IPS-15b (cell line): ENCODE measurements at regions not wholly inside any gene's neighbourhood (a gene's known extent, or its start where the extent isn't known, plus 50 kb on each side); places are given as distances from the start of the nearest gene placed in this dataset.

ENCODE experiments used
- H3K27me3 ChIP-seq: one replicate; pipeline ENCODE4 v1.6.1; 2013; ENCODE audit warnings: low read length; ENCODE audit not compliant: control insufficient read depth, insufficient read depth
- H3K36me3 ChIP-seq: one replicate; pipeline ENCODE4 v1.6.1; 2013; ENCODE audit warnings: low read length; ENCODE audit not compliant: control insufficient read depth, insufficient read depth
- H3K4me1 ChIP-seq: one replicate; pipeline ENCODE4 v1.6.1; 2013; ENCODE audit warnings: mild to moderate bottlenecking, low read length; ENCODE audit not compliant: control insufficient read depth, insufficient read depth
- H3K4me3 ChIP-seq: one replicate; pipeline ENCODE4 v1.5.1; 2013; ENCODE audit warnings: low read depth, low read length
- H3K9ac ChIP-seq: one replicate; pipeline ENCODE4 v1.6.1; 2013; ENCODE audit warnings: low read depth, mild to moderate bottlenecking, low read length
- H3K9me3 ChIP-seq: one replicate; pipeline ENCODE4 v1.6.1; 2013; ENCODE audit warnings: mild to moderate bottlenecking, low read length; ENCODE audit not compliant: control insufficient read depth, insufficient read depth

DNA sequence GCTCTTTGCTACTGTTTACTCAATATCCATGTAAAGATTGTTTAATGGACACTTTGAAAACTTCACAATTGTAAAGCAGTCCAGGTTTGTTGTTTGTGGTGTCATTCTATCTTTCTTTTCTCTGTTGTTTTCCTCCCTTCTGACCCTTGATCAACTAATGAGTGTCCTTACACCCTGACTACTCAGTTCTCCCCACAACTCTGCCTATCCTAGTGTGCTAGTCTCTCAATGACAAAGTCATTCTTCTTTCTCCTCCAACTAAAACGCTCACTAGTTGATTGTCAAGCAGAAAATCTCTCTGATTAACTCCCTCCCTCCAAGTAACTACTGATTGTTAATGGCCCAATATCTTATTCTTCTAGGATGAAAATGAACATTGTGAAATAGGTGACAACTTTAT is 148.5 kb upstream of the FBXO33 start:
- Histone ChIP-seq H3K36me3 (no peaks in the 10 kb centered on the region), H3K9me3 (no peaks in the 10 kb centered on the region), H3K4me3 (no peak overlapping the region), H3K9ac (no peak overlapping the region), H3K27me3 (no peaks in the 10 kb centered on the region), H3K4me1 (no peaks in the 10 kb centered on the region)

DNA sequence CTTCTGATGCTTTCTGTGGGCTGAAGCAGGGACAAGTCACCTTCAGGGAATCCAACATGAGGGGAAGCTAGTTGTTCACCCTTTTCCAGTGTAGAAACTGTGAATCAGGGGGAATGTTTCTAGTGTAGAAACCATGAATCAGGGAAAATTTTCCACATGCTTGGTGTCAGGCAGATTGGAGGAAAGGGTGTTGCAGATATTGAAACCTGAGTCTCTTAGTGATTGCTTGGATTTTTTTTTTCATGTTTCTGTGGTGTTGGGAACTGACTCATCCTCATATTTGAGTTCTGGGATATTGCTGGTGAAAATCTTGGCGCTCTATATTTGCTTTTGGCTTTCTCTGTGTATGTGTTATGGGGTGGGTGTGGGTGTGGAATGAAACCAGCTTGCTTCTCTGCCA is 144.5 kb upstream of the FBXO33 start:
- Histone ChIP-seq H3K9me3 (no peaks in the 10 kb centered on the region), H3K27me3 (no peaks in the 10 kb centered on the region), H3K4me1 (no peaks in the 10 kb centered on the region), H3K36me3 (no peaks in the 10 kb centered on the region), H3K9ac (no peak overlapping the region), H3K4me3 (no peak overlapping the region)

DNA sequence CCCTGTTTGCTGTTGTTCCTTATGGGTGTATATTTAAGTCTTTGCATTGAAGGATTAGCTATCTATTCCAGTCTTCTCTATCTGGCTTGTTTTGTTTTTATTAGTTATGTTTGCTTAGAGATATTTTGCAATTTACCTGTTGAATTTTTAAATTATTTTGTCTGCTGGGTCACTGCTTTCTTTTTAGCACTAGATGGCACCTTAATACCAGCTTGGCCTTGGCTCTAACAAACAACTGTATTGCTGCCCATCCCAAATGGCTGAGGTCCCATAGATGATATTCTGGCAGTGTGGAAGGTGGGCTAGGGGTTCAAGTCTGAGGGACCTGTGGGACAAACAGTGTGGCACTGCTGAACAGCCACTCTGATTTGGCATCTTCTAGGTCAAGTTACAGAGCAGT is 144.0 kb upstream of the FBXO33 start:
- H3K4me3 ChIP-seq = no peak overlapping the region
- no peaks in the 10 kb centered on the region for H3K4me1 ChIP-seq
- H3K9ac ChIP-seq = no peak overlapping the region
- no peaks in the 10 kb centered on the region for H3K36me3 ChIP-seq
- H3K27me3 ChIP-seq = no peaks in the 10 kb centered on the region
- H3K9me3 ChIP-seq = no peaks in the 10 kb centered on the region

DNA sequence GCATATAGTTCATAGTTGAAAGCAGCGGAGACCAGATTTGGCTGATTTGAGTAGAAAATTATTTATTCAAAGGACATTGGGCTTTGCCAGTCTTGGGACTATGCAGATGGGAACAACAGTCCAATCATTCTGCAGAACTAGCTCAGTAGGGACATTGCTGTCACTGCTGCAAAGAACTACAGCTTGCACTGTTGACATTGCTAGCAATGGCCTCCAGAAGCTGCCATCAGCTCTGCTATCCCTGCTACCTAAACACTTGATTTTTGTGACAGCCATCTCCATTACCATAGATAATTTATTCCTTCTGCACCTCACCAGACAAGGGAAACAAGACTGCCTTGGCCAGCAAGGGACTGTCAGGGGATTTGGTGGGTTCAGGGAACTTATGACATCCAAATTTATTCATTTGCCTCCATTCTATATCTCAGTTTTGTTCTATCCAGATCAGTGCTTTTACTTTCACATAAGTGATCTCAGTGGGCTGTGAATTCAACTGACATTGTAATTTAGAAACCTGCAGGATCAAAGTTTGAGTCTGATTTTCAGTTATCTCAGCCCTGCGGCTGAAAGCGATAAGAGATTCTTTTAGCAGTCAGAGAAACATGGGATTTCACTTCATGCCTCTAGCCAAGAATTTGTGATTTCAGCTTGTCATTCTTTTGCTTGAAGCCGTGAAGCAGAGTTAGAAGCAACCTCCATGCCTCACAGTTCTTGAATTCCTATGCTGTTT is 136.7 kb upstream of the FBXO33 start:
- H3K4me1 ChIP-seq = no peaks in the 10 kb centered on the region
- H3K9me3 ChIP-seq = no peaks in the 10 kb centered on the region
- no peak overlapping the region for H3K9ac ChIP-seq
- H3K36me3 ChIP-seq = no peaks in the 10 kb centered on the region
- H3K4me3 ChIP-seq = no peak overlapping the region
- no peaks in the 10 kb centered on the region for H3K27me3 ChIP-seq

DNA sequence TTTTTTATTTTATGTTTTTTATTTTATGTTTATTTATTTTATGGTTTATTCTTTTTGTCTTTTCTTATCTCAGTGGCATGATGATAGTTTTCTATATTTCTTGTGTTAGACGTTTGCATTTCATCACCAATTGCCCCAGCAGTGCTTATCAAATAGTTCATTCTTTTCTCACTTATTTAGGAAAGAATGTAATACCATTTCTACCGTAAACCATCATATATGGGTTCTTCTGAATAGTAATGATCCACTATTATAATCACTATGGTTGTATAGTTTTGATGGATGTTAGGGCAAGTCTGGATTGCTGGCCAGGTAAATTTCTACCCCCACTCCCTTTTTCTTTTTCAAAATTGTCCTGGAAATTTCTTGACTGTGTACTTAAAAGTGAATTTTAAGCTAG is 134.6 kb upstream of the FBXO33 start:
- no peaks in the 10 kb centered on the region for H3K27me3 ChIP-seq
- H3K9me3 ChIP-seq = no peaks in the 10 kb centered on the region
- no peak overlapping the region for H3K4me3 ChIP-seq
- no peak overlapping the region for H3K9ac ChIP-seq
- no peaks in the 10 kb centered on the region for H3K36me3 ChIP-seq
- no peaks in the 10 kb centered on the region for H3K4me1 ChIP-seq

DNA sequence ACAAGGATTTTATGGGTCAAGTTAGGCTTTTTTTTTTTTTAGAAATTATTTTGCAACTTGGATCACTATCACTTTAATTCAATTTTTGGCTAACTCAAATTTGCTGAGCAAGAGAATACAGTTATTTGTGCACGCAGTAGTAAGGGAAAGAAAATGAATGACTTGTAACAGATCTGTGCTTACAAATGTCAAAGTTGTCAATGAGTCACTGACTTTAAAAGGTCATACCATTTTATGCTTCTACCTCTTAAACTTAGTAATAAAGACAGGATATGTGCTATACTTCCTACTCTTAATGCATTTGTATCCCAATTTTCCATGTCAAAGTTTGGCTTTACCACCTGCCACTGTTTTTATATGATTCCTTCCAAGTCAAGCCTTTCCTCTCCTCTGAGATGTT is 131.1 kb upstream of the FBXO33 start:
- H3K4me3 ChIP-seq = no peak overlapping the region
- no peaks in the 10 kb centered on the region for H3K36me3 ChIP-seq
- H3K9me3 ChIP-seq = no peaks in the 10 kb centered on the region
- H3K4me1 ChIP-seq = no peaks in the 10 kb centered on the region
- H3K9ac ChIP-seq = no peak overlapping the region
- H3K27me3 ChIP-seq = no peaks in the 10 kb centered on the region

DNA sequence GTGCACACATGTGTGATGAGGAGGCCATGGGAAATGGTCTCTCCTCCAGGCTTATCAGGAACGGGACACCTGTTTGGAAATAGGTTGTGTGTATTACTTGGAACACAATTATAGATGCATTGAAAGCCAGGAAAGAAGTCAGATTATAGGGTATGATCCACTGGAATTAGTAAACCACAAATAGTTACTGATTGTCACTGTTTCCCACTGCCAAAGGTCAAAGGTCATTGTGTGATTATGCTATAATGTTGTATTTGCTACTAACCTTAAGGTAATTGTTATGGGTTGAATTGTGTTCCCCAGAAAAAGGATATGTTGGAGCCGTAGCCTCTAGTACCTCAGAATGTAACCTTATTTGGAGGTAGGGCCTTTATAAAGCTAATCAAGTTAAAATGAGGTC is 129.9 kb upstream of the FBXO33 start:
- Histone ChIP-seq H3K4me3 (no peak overlapping the region), H3K4me1 (no peaks in the 10 kb centered on the region), H3K27me3 (no peaks in the 10 kb centered on the region), H3K9me3 (no peaks in the 10 kb centered on the region), H3K36me3 (no peaks in the 10 kb centered on the region), H3K9ac (no peak overlapping the region)

DNA sequence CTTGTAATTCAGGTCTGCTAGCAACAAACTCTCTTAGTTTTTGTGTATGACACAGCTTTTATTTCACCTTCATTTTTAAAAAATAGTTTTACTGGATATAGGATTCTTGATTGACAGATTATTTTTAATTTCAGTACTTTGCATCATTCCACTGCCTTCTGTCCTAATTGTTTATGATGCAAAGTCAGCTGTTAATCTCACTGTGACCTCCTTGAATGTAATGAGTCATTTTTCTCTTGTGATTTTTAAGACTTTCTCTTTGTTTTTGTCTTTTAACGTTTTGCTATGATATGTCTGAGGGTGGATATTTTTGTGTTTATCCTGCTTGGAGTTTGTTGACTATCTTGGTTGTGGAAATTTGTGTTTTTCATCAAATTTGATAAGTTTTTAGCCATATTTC is 126.3 kb upstream of the FBXO33 start:
- H3K4me1 ChIP-seq = no peaks in the 10 kb centered on the region
- H3K9me3 ChIP-seq = no peaks in the 10 kb centered on the region
- no peaks in the 10 kb centered on the region for H3K27me3 ChIP-seq
- H3K4me3 ChIP-seq = no peak overlapping the region
- H3K9ac ChIP-seq = no peak overlapping the region
- no peaks in the 10 kb centered on the region for H3K36me3 ChIP-seq

DNA sequence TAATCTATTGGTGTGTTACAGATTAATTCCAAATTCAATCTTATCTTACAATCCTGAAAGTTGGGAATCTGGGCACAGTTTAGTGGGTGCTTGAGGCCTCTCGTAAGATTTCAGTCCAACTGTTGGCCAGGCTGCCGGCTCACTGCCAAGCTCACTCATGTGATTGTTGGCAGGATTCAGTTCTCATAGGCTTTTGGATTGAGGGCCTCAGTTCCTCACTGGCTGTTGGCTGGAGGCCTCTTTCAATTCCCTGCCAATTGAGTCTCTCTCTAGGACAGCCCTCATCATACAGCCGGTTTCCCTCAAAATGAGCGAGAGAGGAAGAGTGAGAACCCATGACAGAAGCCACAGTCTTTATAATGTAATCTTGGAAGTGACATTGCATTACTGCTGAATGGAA is 123.5 kb upstream of the FBXO33 start:
- H3K4me3 ChIP-seq = no peak overlapping the region
- no peaks in the 10 kb centered on the region for H3K4me1 ChIP-seq
- H3K27me3 ChIP-seq = no peaks in the 10 kb centered on the region
- H3K36me3 ChIP-seq = no peaks in the 10 kb centered on the region
- no peaks in the 10 kb centered on the region for H3K9me3 ChIP-seq
- no peak overlapping the region for H3K9ac ChIP-seq

DNA sequence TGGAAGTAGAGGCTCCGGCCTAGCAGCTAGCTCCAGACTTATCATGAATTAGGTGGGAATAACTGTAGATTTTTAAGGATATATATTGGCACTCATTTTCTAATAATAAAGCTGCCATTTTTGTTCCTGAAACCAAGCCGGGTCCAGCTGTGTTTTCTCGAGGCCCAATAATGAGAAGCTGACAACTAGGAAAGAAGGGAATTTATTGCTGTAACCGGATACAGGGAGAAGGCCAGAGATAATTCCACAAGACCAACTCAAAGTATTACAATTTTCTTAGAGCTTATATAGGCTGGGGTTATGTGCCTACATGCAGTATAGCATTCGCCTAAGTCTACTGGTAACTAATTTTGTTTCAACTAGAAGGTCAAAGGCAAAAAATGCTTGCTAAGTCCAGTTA is 122.3 kb upstream of the FBXO33 start:
- Histone ChIP-seq H3K9me3 (no peaks in the 10 kb centered on the region), H3K27me3 (no peaks in the 10 kb centered on the region), H3K36me3 (no peaks in the 10 kb centered on the region), H3K4me3 (no peak overlapping the region), H3K9ac (no peak overlapping the region), H3K4me1 (no peaks in the 10 kb centered on the region)

DNA sequence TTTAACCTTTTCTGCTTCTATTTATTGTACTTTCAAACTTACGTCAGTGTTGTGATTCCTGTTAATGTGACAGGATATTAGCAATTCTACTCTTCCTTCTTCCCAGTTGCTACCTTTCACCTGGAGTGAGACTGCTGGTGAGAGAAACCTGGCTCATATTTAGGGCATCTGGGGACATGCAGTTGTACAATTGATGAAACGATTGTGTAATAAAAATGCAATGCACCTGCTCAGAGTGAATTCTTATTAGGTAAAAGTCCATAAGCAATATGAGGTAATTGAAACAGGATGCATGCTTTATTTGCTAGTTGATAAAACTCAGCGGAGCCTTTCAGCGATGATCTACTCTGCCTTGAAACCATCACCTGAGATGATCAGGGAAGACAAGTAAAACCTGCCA is 116.1 kb upstream of the FBXO33 start:
- no peak overlapping the region for H3K4me3 ChIP-seq
- no peaks in the 10 kb centered on the region for H3K9me3 ChIP-seq
- H3K36me3 ChIP-seq = no peaks in the 10 kb centered on the region
- no peaks in the 10 kb centered on the region for H3K27me3 ChIP-seq
- H3K4me1 ChIP-seq = no peaks in the 10 kb centered on the region
- H3K9ac ChIP-seq = no peak overlapping the region

DNA sequence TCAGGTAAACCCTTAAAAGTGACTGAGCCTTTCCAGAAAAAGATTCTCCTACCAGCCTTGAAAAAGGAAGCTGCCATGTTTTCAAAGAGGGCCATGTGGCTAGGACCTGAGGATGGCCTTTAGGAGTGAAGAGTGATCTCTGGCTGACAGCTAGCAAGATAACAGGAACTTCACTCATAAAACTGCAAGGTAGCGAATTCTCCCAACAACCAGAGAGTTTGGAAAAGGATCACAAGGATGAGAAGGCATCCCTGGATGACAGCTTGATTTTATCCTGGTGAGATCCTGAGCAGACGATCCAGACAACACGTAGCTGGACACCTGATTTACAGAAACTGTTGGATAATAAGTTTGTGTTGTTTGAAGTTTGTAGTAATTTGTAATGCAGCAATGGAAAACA is 115.6 kb upstream of the FBXO33 start:
- H3K4me3 ChIP-seq = no peak overlapping the region
- no peaks in the 10 kb centered on the region for H3K36me3 ChIP-seq
- no peaks in the 10 kb centered on the region for H3K4me1 ChIP-seq
- H3K9me3 ChIP-seq = no peaks in the 10 kb centered on the region
- H3K9ac ChIP-seq = no peak overlapping the region
- no peaks in the 10 kb centered on the region for H3K27me3 ChIP-seq
